Activated T-cell treated with anti-CD3 and anti-CD28 coated beads, Interleukin-2, amount 50 U/mL, for 4 hours (primary cell): ENCODE measurements at regions not wholly inside any gene's neighbourhood (a gene's known extent, or its start where the extent isn't known, plus 50 kb on each side); places are given as distances from the start of the nearest gene placed in this dataset.
"Not testable (repeated sequence)": the region's sequence is repeated elsewhere in the genome, so short reads cannot be mapped to it uniquely, and the experiment has no call there.

Source experiments
- ATAC-seq, 2 donors: fragments of 200-7000 bp; cut with Tn5 transposase; one replicate each; pipeline ENCODE4 v1.10.0; 2021
- DNase-seq: peaks from one replicate; pipeline ENCODE4 v3.0.0-alpha.2; 2020
- H3K27me3 Mint-ChIP-seq: one replicate; pipeline ENCODE4 v1.8.0; 2021; ENCODE audit warnings: low read depth, mixed read lengths
- H3K36me3 Mint-ChIP-seq: one replicate; pipeline ENCODE4 v1.8.0; 2022; ENCODE audit warnings: mixed read lengths; ENCODE audit not compliant: insufficient read depth
- H3K4me1 Mint-ChIP-seq: one replicate; pipeline ENCODE4 v1.8.0; 2021; ENCODE audit warnings: low read depth, mixed read lengths
- H3K4me3 Mint-ChIP-seq: one replicate; pipeline ENCODE4 v1.8.0; 2021; ENCODE audit warnings: mild to moderate bottlenecking, moderate library complexity, mixed read lengths
- H3K9me3 Mint-ChIP-seq: one replicate; pipeline ENCODE4 v1.8.0; 2021; ENCODE audit warnings: mixed read lengths

DNA sequence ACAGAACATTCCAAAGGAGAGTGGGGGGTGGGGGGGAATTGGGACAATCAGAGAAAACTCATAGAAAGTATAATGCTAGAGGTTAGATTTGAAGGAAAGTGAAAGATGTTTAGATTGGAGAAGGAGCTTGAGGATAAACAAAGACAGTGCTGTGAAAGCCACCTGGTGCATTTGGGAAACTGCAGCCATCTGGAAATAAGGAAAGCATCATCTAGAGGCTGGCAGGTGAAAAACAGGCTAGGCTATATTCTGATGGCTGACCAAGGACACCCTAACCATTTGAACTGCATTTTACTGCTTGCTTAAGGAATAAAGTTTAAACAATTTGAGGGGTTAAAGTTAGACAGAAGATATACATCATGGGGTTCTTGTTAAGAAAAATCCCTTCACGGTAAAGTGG is 296.4 kb downstream of the CETN3 start:
- H3K36me3 Mint-ChIP-seq, result no peaks in the 10 kb centered on the region
- DNase-seq (no peak), ATAC-seq (no peak)
- no peaks in the 10 kb centered on the region for H3K9me3 Mint-ChIP-seq
- H3K27me3 Mint-ChIP-seq, result no peaks in the 10 kb centered on the region
- H3K4me3 Mint-ChIP-seq, result no peak overlapping the region
- no peaks in the 10 kb centered on the region for H3K4me1 Mint-ChIP-seq

DNA sequence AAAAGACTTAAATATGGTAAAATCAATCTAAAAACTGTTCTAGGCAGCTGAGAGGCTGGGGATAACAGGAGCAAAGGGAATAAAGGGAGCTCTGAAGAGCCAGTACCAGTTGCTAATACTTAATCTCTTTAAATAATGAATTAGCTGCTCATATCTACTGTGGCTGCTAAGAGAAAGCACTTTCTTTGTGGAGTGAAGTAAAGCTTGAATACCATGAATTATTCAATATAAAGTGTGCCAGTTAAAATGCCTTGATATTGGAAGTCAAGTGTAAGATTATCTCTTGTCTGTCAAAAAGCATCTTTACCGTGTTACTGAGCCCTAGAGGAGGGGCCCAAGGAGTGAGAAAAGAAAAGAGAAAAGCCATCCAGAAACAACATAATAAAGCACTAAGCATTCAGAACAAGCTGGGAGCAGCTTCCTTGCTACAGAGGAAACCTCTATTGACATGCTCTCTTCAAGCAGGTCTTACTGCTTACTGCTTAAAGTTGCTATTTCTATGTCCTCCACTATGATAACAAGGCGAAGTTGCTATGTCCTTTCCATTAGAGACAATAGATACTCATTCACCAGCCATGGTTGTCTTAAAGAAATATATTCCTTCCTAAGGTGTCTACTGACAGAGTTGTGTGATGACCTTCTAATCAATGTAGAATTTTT is 297.4 kb downstream of the CETN3 start:
- H3K4me1 Mint-ChIP-seq, result no peaks in the 10 kb centered on the region
- no peaks in the 10 kb centered on the region for H3K36me3 Mint-ChIP-seq
- no peaks in the 10 kb centered on the region for H3K27me3 Mint-ChIP-seq
- ATAC-seq (no peak), DNase-seq (no peak)
- H3K9me3 Mint-ChIP-seq, result no peaks in the 10 kb centered on the region
- no peak overlapping the region for H3K4me3 Mint-ChIP-seq

- no peak overlapping the region for H3K4me3 Mint-ChIP-seq
- no peaks in the 10 kb centered on the region for H3K27me3 Mint-ChIP-seq
- DNase-seq, result no peak
- H3K9me3 Mint-ChIP-seq, result no peaks in the 10 kb centered on the region
- no peaks in the 10 kb centered on the region for H3K36me3 Mint-ChIP-seq
- ATAC-seq, result no peak
- H3K4me1 Mint-ChIP-seq, result no peaks in the 10 kb centered on the region
Observed at GRCh38 chr5:90111364-90112032, 298.1 kb downstream of the CETN3 start.

DNA sequence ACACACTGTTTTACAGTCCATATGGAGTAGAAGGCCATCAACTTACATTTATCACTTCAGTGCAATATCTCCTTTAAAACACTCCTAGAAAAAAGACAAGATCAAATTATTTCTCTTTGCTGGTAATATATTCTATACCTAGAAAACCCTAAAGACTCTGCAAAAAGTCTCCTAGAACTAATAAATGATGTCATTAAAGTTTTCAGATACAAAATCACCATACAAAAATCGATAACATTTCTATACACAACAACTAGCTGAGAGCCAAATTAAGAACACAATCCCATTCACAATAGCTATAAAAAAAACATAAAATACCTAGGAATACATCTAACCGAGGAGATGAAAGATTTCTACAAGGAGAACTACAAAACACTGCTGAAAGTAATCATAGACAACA is 300.3 kb downstream of the CETN3 start:
- ATAC-seq (no peak), DNase-seq (no peak)
- Mint-ChIP-seq H3K9me3 (peaks cover 10% of the 10 kb centered on the region), H3K27me3 (no peaks in the 10 kb centered on the region), H3K4me3 (no peak overlapping the region), H3K4me1 (no peaks in the 10 kb centered on the region), H3K36me3 (no peaks in the 10 kb centered on the region)

DNA sequence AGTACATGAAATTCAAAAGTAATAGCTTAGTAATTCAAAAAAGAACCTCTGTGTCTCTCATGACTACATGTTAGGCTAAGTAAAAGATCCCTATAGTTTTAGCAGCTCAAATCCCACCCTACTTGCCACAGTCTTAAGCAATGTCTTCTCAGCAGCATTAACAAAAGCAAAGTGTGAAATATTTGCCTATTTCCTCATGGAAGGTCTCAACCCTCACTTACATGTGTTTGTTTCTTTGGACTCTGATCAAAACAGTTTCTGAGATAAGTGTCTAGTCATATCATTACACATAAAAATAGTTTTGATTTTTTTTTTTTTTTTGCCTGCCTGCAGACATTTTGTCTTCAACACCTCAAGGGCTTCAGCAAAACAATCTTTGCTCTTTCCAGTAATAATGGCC is 310.5 kb downstream of the CETN3 start:
- H3K27me3 Mint-ChIP-seq, result no peaks in the 10 kb centered on the region
- no peaks in the 10 kb centered on the region for H3K4me1 Mint-ChIP-seq
- no peaks in the 10 kb centered on the region for H3K36me3 Mint-ChIP-seq
- no peak overlapping the region for H3K4me3 Mint-ChIP-seq
- ATAC-seq (no peak), DNase-seq (no peak)
- H3K9me3 Mint-ChIP-seq, result no peaks in the 10 kb centered on the region

GRCh38 chr5:90097082-90097477 is 312.5 kb downstream of the CETN3 start:
- Mint-ChIP-seq H3K36me3 (no peaks in the 10 kb centered on the region), H3K4me3 (no peak overlapping the region), H3K9me3 (no peaks in the 10 kb centered on the region), H3K4me1 (no peaks in the 10 kb centered on the region), H3K27me3 (no peaks in the 10 kb centered on the region)
- no peak for ATAC-seq
- DNase-seq, result no peak

GRCh38 chr5:90096415-90097081 is 313.0 kb downstream of the CETN3 start:
- DNase-seq (no peak), ATAC-seq (no peak)
- H3K27me3 Mint-ChIP-seq, result no peaks in the 10 kb centered on the region

DNA sequence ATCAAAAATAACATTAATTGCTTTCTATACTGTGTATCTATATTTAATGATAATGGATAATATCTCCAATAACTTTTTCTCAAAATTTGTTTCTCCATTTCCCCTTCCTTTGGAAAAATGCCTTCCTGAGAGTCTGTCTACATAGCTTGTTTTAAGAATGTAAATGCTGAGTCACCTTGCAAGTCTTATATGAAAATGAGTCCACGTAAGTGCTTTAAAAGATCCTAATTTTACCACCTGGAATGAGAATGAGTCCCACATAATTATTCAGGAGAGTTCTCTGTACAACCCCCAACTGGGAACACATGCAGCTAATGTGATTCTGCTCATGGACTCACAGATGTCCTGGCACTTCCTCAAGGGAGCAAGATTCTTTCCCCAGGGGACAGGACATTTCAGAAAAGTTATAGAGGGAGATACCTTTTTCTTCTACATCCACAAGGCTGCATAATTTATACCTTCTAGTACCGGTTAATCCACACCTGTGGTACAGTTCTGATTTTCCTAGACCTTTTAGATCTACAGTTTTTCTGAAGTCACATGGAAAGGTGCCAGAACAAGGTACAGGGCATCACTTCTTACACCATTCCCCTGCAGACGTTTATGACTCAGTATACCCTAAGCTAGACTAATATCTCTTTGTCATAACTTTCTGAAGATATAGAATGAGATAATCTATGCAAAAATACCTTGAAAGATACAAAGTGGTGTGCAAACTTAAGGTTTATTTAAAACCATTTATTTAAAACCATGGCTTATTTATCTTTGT is 314.1 kb downstream of the CETN3 start:
- no peaks in the 10 kb centered on the region for H3K27me3 Mint-ChIP-seq
- no peaks in the 10 kb centered on the region for H3K4me1 Mint-ChIP-seq
- H3K9me3 Mint-ChIP-seq, result no peaks in the 10 kb centered on the region
- DNase-seq, result no peak
- H3K4me3 Mint-ChIP-seq, result no peak overlapping the region
- H3K36me3 Mint-ChIP-seq, result no peaks in the 10 kb centered on the region
- no peak for ATAC-seq

More at GRCh38 chr5:90096415-90097081, 313.0 kb downstream of the CETN3 start:
- Mint-ChIP-seq H3K36me3 (no peaks in the 10 kb centered on the region), H3K4me1 (no peaks in the 10 kb centered on the region), H3K4me3 (no peak overlapping the region), H3K9me3 (no peaks in the 10 kb centered on the region)

- H3K4me1 Mint-ChIP-seq, result no peaks in the 10 kb centered on the region
- DNase-seq (no peak), ATAC-seq (no peak)
- H3K4me3 Mint-ChIP-seq, result no peak overlapping the region
- H3K9me3 Mint-ChIP-seq, result peaks cover 7% of the 10 kb centered on the region
- H3K36me3 Mint-ChIP-seq, result no peaks in the 10 kb centered on the region
- H3K27me3 Mint-ChIP-seq, result no peaks in the 10 kb centered on the region
Observed at GRCh38 chr5:90093751-90094485, 315.6 kb downstream of the CETN3 start.

DNA sequence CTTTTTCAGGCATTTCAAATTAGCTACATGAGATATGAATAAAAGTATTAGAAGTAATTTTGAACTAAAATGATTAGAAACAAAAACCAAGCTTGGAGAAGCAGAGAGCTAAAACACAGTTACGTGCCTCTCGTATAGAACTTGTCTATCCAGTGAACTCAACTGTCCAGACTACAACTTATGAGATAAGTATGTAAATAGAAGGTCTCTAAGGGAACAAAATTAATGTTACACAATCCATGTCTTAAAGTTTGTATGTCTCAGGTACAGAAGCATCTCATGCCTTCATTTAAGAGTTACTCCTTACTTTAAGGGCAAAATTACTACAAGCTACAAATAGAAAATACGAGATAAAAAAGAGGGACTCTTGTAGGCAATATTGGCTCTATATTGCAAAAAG is 316.8 kb downstream of the CETN3 start:
- ATAC-seq, result no peak
- H3K36me3 Mint-ChIP-seq, result no peaks in the 10 kb centered on the region

GRCh38 chr5:90084342-90084741 is 325.2 kb downstream of the CETN3 start:
- ATAC-seq (no peak), DNase-seq (no peak)
- no peaks in the 10 kb centered on the region for H3K36me3 Mint-ChIP-seq
- peaks cover 15% of the 10 kb centered on the region for H3K9me3 Mint-ChIP-seq
- H3K27me3 Mint-ChIP-seq, result no peaks in the 10 kb centered on the region
- H3K4me1 Mint-ChIP-seq, result no peaks in the 10 kb centered on the region
- no peak overlapping the region for H3K4me3 Mint-ChIP-seq

More for the DNA sequence above, 316.8 kb downstream of the CETN3 start:
- Mint-ChIP-seq H3K27me3 (no peaks in the 10 kb centered on the region), H3K4me1 (no peaks in the 10 kb centered on the region), H3K9me3 (peaks cover 10% of the 10 kb centered on the region), H3K4me3 (no peak overlapping the region)
- DNase-seq, result no peak

- H3K4me3 Mint-ChIP-seq, DNase-seq, H3K27me3 Mint-ChIP-seq, ATAC-seq, H3K9me3 Mint-ChIP-seq, H3K36me3 Mint-ChIP-seq, H3K4me1 Mint-ChIP-seq: not testable (repeated sequence)
Observed at GRCh38 chr5:90073026-90073570, 336.5 kb downstream of the CETN3 start.

DNA sequence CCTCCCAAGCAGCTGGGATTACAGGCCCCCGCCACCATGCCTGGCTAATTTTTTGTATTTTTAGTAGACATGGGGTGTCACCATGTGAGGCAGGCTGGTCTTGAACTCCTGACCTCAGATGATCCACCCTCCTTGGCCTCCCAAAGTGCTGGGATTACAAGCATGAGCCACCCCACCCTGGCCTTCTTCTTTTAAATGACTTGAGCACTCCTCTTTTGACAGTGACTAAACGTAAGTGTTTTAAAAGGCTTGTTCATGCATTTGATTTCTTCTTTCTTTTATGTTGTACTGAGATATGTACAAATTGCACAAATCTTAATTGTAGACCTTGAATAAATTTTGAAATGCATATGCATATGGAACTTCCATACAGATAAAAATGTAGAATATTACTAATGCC is 337.9 kb downstream of the CETN3 start:
- Mint-ChIP-seq H3K9me3 (peaks cover 6% of the 10 kb centered on the region), H3K27me3 (no peaks in the 10 kb centered on the region), H3K4me3 (no peak overlapping the region), H3K4me1 (no peaks in the 10 kb centered on the region), H3K36me3 (no peaks in the 10 kb centered on the region)
- DNase-seq (no peak), ATAC-seq (no peak)

- H3K4me1 Mint-ChIP-seq, result no peaks in the 10 kb centered on the region
- H3K36me3 Mint-ChIP-seq, result no peaks in the 10 kb centered on the region
- ATAC-seq (no peak), DNase-seq (no peak)
- H3K4me3 Mint-ChIP-seq, result no peak overlapping the region
- H3K9me3 Mint-ChIP-seq, result peaks cover 6% of the 10 kb centered on the region
- no peaks in the 10 kb centered on the region for H3K27me3 Mint-ChIP-seq
Observed at GRCh38 chr5:90071066-90071465, 338.5 kb downstream of the CETN3 start.
